GM18909 (cell line): ENCODE measurements at regions not wholly inside any gene's neighbourhood (a gene's known extent, or its start where the extent isn't known, plus 50 kb on each side); places are given as distances from the start of the nearest gene placed in this dataset.

ENCODE experiments used
- ATAC-seq: cut with Tn5 transposase; IDR thresholded peaks from one replicate; pipeline ENCODE4 v1.9.1; 2021; ENCODE audit warnings: mild to moderate bottlenecking; ENCODE audit not compliant: unreplicated experiment, poor library complexity

GRCh38 chr5:44661851-44662250 is 146.9 kb upstream of the MRPS30 start:
- ATAC-seq = no peak

DNA sequence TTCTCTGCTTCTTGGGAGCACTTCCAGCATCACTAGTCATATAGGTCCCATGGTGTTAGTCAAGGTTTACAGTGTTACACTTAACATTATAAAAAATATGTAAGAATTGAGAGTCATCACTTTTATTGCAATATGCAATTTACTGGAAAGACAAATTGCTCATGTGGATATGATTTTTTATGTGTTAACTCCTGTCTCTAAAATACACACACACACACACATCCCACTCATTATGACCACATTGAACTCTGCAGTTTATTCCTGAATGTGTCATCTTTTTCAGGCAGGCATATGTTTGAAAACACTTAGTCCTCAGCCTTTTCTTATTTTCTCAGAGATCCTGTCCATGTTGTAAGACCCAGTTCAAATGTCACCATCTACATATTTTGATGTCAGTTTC is 148.5 kb upstream of the MRPS30 start:
- ATAC-seq = no peak

- no peak for ATAC-seq
These were observed 149.4 kb upstream of the MRPS30 start for GRCh38 chr5:44659334-44659733.

GRCh38 chr5:44652674-44653073 is 156.1 kb upstream of the MRPS30 start:
- ATAC-seq = no peak

DNA sequence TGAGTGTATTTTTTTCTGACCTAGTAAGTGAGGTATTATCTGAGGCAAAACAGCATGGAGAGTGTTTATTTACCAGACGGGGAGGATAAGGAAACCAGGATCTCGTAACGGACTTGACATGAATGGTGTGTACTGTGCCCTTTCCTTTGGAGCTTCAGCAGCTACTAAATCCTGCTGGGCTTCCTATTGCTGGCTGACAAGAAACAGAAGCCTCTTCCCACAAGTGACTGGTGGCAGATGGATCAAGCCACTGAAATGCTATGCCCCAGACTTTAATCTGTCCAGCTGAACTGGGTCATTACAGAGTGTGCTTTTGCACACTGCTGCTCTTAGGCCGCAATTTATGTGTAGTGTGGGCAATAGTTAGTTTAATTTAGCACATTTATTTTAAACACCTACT is 162.7 kb upstream of the MRPS30 start:
- ATAC-seq = no peak

GRCh38 chr5:44645502-44645901 is 163.2 kb upstream of the MRPS30 start:
- ATAC-seq = no peak

DNA sequence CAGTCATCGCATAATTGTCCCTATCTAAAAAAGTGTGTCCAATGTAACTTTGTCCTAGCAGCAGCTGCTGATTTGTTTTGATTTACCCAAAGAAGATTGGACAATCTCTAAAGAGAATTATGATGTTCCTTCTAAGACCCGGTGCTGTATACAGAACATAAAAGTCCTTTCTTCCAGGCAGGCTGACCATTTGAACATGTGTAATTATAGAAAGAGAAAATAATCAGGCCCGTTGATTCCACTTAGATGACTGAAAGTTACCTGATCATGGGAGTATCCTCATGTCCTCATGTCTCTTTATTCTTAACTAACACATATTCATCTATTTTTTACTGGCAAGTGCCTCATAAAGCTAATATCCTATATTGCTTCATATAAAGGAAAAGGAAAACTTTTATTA is 164.1 kb upstream of the MRPS30 start:
- ATAC-seq = no peak

- no peak for ATAC-seq
These were observed 166.9 kb upstream of the MRPS30 start for GRCh38 chr5:44641820-44642219.

- ATAC-seq = no peak
These were observed 167.7 kb upstream of the MRPS30 start for GRCh38 chr5:44640945-44641456.

DNA sequence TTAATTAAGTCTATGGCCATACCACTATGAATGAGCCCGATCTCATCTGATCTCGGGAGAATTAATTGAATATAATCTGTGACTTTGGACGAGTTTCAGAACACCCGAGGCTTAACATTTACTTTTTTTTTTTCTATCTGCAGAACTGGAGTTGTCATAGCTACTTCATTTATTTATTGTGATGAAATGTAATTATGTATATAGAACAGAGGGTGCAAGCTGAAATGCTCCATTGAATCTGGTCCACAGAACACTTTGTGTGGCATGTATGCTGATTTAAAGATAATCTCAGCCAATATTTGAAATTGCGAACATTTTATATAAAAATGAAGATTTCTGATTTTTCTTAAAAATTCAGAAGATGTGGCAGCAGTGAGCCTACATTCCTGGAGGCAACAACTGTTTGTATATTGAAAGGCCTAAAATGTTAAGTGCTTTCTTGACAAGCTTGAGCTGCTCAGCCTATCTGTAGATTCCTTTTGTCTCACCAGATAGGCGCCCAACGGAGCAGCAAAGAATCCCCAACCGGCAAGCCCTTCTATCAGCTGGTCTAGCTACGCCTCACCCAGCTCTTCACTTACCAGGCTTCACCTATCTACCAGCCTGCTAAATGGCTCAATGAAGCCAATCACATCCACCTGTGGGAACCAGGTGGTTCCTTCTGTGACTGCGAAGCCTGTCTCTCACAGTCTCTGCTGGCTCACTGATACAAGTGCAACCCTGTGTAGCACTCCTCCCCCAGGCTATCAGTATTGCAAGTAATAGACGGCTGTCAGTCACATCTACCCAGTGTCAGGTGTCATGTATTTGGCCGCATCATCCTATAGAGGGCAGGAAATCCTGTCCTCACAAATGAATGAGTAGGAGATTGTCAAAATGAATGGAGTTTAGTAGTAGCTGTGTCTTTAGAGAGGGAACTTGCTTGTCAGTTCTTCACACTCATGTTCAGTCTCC is 170.6 kb upstream of the MRPS30 start:
- no peak for ATAC-seq

DNA sequence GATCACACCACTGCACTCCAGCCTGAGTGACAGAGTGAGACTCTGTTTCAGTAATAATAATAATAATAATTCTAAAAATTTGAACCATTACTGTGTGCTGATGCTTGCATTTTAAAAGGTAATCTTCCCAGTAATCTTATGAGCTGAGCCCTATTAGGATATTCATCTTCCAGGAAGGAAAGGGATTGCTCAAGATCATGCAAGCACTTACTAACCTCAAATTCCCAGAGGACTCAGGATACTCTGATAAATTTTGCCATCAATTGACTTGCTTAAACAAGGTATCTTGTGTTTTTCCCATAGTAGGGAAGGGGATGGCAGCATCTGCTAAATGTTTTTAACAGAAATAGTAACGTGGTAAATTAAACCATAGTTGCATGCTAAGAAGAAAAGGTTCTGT is 176.4 kb upstream of the MRPS30 start:
- ATAC-seq = no peak

- no peak for ATAC-seq
These were observed 181.9 kb upstream of the MRPS30 start for GRCh38 chr5:44626846-44627245.

DNA sequence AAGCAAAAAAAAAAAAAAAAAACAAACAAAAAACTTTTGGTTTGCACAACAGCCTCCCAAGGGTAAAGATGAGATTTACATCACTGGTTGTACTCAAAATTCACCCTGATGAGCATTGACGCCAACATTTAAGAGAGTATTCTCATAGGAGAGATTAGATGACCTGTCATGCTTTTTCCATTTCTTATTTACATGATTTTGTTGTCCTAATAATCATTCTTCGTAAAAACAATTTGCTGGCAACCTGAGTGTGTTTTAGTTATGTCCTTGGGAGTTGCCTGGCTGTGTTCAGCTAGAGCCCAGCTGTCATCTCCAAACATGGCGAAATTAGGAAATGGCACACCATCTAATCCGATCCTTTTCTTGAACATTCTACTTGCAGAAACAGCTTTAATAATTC is 186.4 kb upstream of the MRPS30 start:
- no peak for ATAC-seq

- ATAC-seq = no peak
These were observed 188.7 kb upstream of the MRPS30 start for GRCh38 chr5:44619875-44620610.

GRCh38 chr5:44614845-44615244 is 193.9 kb upstream of the MRPS30 start:
- no peak for ATAC-seq

DNA sequence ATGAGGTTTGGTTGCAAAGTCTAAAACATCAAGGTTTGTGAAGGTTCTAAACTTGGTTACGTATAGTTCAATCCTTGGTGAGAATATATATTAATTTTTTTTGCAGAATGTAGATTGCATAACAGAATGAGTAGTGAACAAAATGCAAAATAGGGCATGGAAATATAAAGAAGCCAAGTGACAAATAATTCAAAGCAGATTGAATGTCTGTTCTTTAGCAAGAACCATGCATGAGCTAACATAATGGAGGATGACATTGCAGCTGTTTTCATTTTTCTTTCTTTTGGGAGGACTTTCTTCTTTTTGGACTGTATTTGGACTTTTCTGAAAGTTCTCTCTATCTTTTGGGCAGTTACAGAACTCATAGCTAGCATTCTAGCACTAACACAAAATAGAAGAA is 194.8 kb upstream of the MRPS30 start:
- ATAC-seq = no peak

GRCh38 chr5:44605926-44606325 is 202.8 kb upstream of the MRPS30 start:
- no peak for ATAC-seq

DNA sequence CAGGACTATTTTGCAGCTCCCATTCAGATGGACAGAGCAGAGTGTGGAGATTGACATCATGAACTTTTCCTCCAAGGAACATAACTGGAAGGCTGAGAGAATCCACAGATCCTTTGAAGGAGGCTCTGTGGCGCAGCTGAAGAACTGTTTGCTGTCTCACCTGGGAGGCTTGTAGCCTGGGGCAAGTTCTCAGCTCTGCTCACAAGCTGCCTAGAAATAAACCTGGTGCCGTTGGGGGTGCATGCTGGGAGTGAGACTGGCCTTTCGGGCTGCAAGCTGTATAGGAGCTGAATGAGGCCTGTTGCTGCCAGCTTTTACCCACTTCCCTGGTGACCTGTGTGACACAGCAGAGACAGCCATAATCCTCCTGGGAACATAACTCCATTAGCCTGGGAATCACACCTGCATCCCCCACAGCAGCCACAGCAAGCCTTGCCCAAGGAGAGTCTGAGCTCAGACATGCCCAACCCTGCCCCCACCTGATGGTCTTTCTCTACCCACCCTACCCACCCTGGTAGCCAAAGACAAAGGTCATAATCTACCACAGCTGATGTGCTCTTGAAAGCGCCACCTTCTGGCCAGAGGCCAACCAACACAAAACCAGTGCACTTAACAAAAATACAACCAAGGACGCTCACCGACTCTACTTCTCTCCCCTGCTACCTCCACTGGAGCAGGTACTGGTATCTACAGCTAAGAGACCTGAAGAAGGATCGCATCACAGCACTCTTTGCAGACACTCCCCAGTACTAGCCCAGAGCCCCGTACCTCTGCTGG is 205.1 kb upstream of the MRPS30 start:
- no peak for ATAC-seq

- no peak for ATAC-seq
These were observed 185.5 kb upstream of the FGF10 start for GRCh38 chr5:44574678-44575077.

- ATAC-seq = no peak
These were observed 179.3 kb upstream of the FGF10 start for GRCh38 chr5:44568519-44568918.

- ATAC-seq = no peak
These were observed 176.7 kb upstream of the FGF10 start for GRCh38 chr5:44565902-44566301.
